Keratinocyte (primary cell): ENCODE measurements at regions not wholly inside any gene's neighbourhood (a gene's known extent, or its start where the extent isn't known, plus 50 kb on each side); places are given as distances from the start of the nearest gene placed in this dataset.

ENCODE experiments used
- DNase-seq: peaks from one replicate; pipeline ENCODE4 v3.0.0-alpha.2; 2011; ENCODE audit warnings: low read depth, missing footprints, low spot score
- FAIRE-seq: peaks from 2 replicates; lab custom pipeline; 2011; peaks lifted over from hg19 to GRCh38; lab: Jason Lieb, UNC
- H2AFZ ChIP-seq: 2 replicates; pipeline ENCODE4 v1.6.0; 2012; ENCODE audit warnings: low read length, control low read depth, inconsistent platforms; ENCODE audit not compliant: control insufficient read depth
- H3K27ac ChIP-seq: 2 replicates; pipeline ENCODE4 v1.5.1; 2011; ENCODE audit warnings: low read length; ENCODE audit not compliant: control insufficient read depth, insufficient read depth
- H3K27me3 ChIP-seq: 3 replicates; pipeline ENCODE4 v1.6.0; 2011; ENCODE audit warnings: low read length; ENCODE audit not compliant: control insufficient read depth, insufficient read depth; ENCODE audit errors: extremely low read depth
- H3K36me3 ChIP-seq, 2 experiments: 2 replicates in 1 of 2; 3 replicates in 1 of 2; pipeline ENCODE4 v1.5.1; 2011; ENCODE audit warnings: low read length in 2 of 2, mild to moderate bottlenecking in 1 of 2; ENCODE audit not compliant: control insufficient read depth in 2 of 2, insufficient read depth in 2 of 2; ENCODE audit errors: extremely low read depth in 1 of 2
- H3K4me1 ChIP-seq: 3 replicates; pipeline ENCODE4 v1.5.1; 2011; ENCODE audit warnings: low read length; ENCODE audit not compliant: control insufficient read depth, insufficient read depth; ENCODE audit errors: extremely low read depth
- H3K4me2 ChIP-seq: 3 replicates; pipeline ENCODE4 v1.6.0; 2011; ENCODE audit warnings: low read depth, low read length; ENCODE audit not compliant: control insufficient read depth, insufficient read depth; ENCODE audit errors: extremely low read depth
- H3K4me3 ChIP-seq, 3 experiments: fragments of 200-600 bp in 1 of 3; sonication (generic) in 1 of 3; 2 replicates in 2 of 3; 3 replicates in 1 of 3; pipeline ENCODE4 v1.5.1; 2011 to 2016; ENCODE audit warnings: low read length in 3 of 3, mild to moderate bottlenecking in 3 of 3, control low read depth in 2 of 3, inconsistent platforms in 1 of 3, low read depth in 1 of 3, mixed read lengths in 1 of 3, mixed run types in 1 of 3, moderate library complexity in 1 of 3; ENCODE audit not compliant: control insufficient read depth in 2 of 3, insufficient read depth in 2 of 3; ENCODE audit errors: extremely low read depth in 1 of 3
- H3K79me2 ChIP-seq: 2 replicates; pipeline ENCODE4 v1.6.0; 2012; ENCODE audit warnings: low read length; ENCODE audit not compliant: control insufficient read depth, insufficient read depth
- H3K9ac ChIP-seq: 3 replicates; pipeline ENCODE4 v1.6.0; 2011; ENCODE audit warnings: low read length; ENCODE audit not compliant: control insufficient read depth, insufficient read depth; ENCODE audit errors: extremely low read depth
- H3K9me1 ChIP-seq: 3 replicates; pipeline ENCODE4 v1.6.0; 2011; ENCODE audit warnings: low read length; ENCODE audit not compliant: control insufficient read depth, insufficient read depth; ENCODE audit errors: extremely low read depth
- H3K9me3 ChIP-seq: 2 replicates; pipeline ENCODE4 v1.5.1; 2012; ENCODE audit warnings: low read depth, low read length; ENCODE audit not compliant: control insufficient read depth
- H4K20me1 ChIP-seq: 3 replicates; pipeline ENCODE4 v1.6.0; 2011; ENCODE audit warnings: low read length; ENCODE audit not compliant: control insufficient read depth, insufficient read depth; ENCODE audit errors: extremely low read depth
- EZH2 ChIP-seq: IDR thresholded peaks from one replicate; pipeline ENCODE4 v1.6.1; 2012; ENCODE audit warnings: inconsistent platforms, mild to moderate bottlenecking, low read length, moderate library complexity
- dilution Hi-C: fragments of 300-500 bp; cut with MboI; formaldehyde crosslinking; loops from one replicate; pipeline ENCODE4 v1.7.0; 2020; ENCODE audit warnings: low sequenced_read_pairs; ENCODE audit not compliant: extremely low pct_ligation_motif_present
- TF ChIP-seq, protein P1 (sequence below), 3 experiments: IDR thresholded peaks in 1 of 3; conservative IDR thresholded peaks in 1 of 3; optimal IDR thresholded peaks in 1 of 3; 2 replicates in 2 of 3; 3 replicates in 1 of 3; pipeline versions ENCODE3 to v1.5.1; 2011; ENCODE audit warnings: low read length in 3 of 3, mild to moderate bottlenecking in 3 of 3, moderate library complexity in 2 of 3, control low read depth in 1 of 3, inconsistent platforms in 1 of 3; ENCODE audit not compliant: insufficient read depth in 2 of 3; ENCODE audit errors: extremely low read depth in 1 of 3

DNA sequence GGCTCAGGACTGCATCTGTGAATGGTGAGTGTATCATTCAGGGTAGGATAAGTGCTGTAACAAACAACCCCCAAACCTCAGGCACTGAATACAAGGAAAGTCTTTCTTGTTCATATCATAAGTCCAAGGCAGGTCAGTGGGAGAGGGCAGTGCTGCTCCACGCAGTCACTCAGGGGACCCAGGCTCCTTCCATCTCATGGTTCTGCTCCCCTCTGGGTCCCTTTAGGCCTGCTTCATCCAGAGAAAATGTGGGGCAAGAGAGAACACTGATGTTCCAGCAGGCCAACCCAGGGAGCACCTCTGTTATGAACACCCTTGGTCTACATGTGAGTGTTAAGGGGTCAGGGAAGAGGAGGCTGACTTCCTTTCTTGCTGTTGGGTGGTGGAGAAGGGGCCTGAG is 187.8 kb downstream of the CHST1 start:
- Histone ChIP-seq H3K27me3 (peaks cover 15% of the 10 kb centered on the region), H3K9ac (no peak overlapping the region), H2AFZ (no peak overlapping the region), H3K4me1 (no peaks in the 10 kb centered on the region), H4K20me1 (no peaks in the 10 kb centered on the region), H3K79me2 (no peaks in the 10 kb centered on the region), H3K9me3 (no peaks in the 10 kb centered on the region), H3K4me3 (no peak overlapping the region), H3K9me1 (no peaks in the 10 kb centered on the region), H3K4me2 (no peak overlapping the region), H3K27ac (no peak overlapping the region), H3K36me3 (no peaks in the 10 kb centered on the region)
- dilution Hi-C loops, result no loop called here
- TF ChIP-seq, protein P1, sequence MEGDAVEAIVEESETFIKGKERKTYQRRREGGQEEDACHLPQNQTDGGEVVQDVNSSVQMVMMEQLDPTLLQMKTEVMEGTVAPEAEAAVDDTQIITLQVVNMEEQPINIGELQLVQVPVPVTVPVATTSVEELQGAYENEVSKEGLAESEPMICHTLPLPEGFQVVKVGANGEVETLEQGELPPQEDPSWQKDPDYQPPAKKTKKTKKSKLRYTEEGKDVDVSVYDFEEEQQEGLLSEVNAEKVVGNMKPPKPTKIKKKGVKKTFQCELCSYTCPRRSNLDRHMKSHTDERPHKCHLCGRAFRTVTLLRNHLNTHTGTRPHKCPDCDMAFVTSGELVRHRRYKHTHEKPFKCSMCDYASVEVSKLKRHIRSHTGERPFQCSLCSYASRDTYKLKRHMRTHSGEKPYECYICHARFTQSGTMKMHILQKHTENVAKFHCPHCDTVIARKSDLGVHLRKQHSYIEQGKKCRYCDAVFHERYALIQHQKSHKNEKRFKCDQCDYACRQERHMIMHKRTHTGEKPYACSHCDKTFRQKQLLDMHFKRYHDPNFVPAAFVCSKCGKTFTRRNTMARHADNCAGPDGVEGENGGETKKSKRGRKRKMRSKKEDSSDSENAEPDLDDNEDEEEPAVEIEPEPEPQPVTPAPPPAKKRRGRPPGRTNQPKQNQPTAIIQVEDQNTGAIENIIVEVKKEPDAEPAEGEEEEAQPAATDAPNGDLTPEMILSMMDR (optimal IDR thresholded peaks at IDR 0.05 in 1 of 3, IDR thresholded peaks at IDR 0.05 in 1 of 3, conservative IDR thresholded peaks at IDR 0.05 in 1 of 3; ENCODE audit: extremely low read depth in 1 of 3, insufficient read depth in 2 of 3, low read length in 3 of 3), result no peak
- no peak for TF ChIP-seq EZH2
- DNase-seq (no peak), FAIRE-seq (no peak)

DNA sequence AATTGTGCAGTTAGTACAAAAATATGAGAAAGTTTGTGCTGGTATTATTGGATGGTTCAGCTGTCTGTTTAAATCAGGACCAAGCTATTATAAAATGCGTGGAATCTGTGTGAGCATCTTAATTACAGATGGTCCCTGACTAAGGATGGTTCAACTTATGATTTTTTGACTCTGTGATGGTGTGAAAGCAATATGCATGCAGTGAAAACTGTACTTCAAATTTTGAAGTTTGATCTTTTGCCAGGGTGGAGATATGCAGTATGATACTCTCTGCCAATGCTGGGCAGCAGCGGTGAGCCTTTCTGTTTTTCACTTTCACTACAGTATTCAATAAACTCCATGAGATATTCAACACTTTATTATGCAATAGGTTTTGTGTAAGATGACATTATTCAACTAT is 189.3 kb downstream of the CHST1 start:
- Histone ChIP-seq H4K20me1 (no peaks in the 10 kb centered on the region), H3K4me2 (no peak overlapping the region), H3K9ac (no peak overlapping the region), H3K27ac (no peak overlapping the region), H2AFZ (no peak overlapping the region), H3K27me3 (peaks cover 15% of the 10 kb centered on the region), H3K9me3 (no peaks in the 10 kb centered on the region), H3K4me1 (no peaks in the 10 kb centered on the region), H3K4me3 (no peak overlapping the region), H3K79me2 (no peaks in the 10 kb centered on the region), H3K36me3 (no peaks in the 10 kb centered on the region), H3K9me1 (no peaks in the 10 kb centered on the region)
- dilution Hi-C loops, result no loop called here
- DNase-seq (no peak), FAIRE-seq (no peak)
- TF ChIP-seq, protein P1 (optimal IDR thresholded peaks at IDR 0.05 in 1 of 3, IDR thresholded peaks at IDR 0.05 in 1 of 3, conservative IDR thresholded peaks at IDR 0.05 in 1 of 3; ENCODE audit: extremely low read depth in 1 of 3, insufficient read depth in 2 of 3, low read length in 3 of 3), result no peak
- no peak for TF ChIP-seq EZH2
